BLaER1 treated with 17β-estradiol and CSF1 and Interleukin-3, amounts not matched to agents 10 nM and 100 nM (cell line): ENCODE measurements at regions not wholly inside any gene's neighbourhood (a gene's known extent, or its start where the extent isn't known, plus 50 kb on each side); places are given as distances from the start of the nearest gene placed in this dataset.

Source experiments
- H3K27ac ChIP-seq, 11 experiments: shearing (Covaris generic); formaldehyde crosslinking; 2 replicates each; pipeline ENCODE4 v1.8.1; 2022
- H3K27me3 ChIP-seq, 11 experiments: shearing (Covaris generic); formaldehyde crosslinking; 2 replicates each; pipeline ENCODE4 v1.8.1; 2022
- H3K36me3 ChIP-seq, 11 experiments: shearing (Covaris generic); formaldehyde crosslinking; 2 replicates each; pipeline ENCODE4 v1.8.1; 2022
- H3K4me1 ChIP-seq, 10 experiments: shearing (Covaris generic); formaldehyde crosslinking; 2 replicates each; pipeline ENCODE4 v1.8.1; 2022
- H3K4me2 ChIP-seq, 11 experiments: shearing (Covaris generic); formaldehyde crosslinking; 2 replicates each; pipeline ENCODE4 v1.8.1; 2022
- H3K4me3 ChIP-seq, 10 experiments: shearing (Covaris generic); formaldehyde crosslinking; 2 replicates each; pipeline ENCODE4 v1.8.1; 2022
- H3K9ac ChIP-seq, 11 experiments: shearing (Covaris generic); formaldehyde crosslinking; 2 replicates each; pipeline ENCODE4 v1.8.1; 2022
- H3K9me3 ChIP-seq, 11 experiments: shearing (Covaris generic); formaldehyde crosslinking; replicated peaks in 1 of 11; 2 replicates each; pipeline ENCODE4 v1.8.1; 2022
- H4K20me1 ChIP-seq, 11 experiments: shearing (Covaris generic); formaldehyde crosslinking; 2 replicates each; pipeline ENCODE4 v1.8.1; 2022
- Cebpa-rat ChIP-seq, 11 experiments: shearing (Covaris generic); IDR thresholded peaks; 2 replicates each; pipeline ENCODE4 v1.8.1; 2022

GRCh38 chr3:18082551-18083272 is 340.3 kb upstream of the TBC1D5 start:
- no peaks in the 10 kb centered on the region for H3K27me3 ChIP-seq
- peaks cover 0 to 12% (median 7%) of the 10 kb centered on the region in 11 experiments; a peak in 9 of 22 replicates for H3K9me3 ChIP-seq
- no peaks in the 10 kb centered on the region for H4K20me1 ChIP-seq
- no peak overlapping the region for H3K27ac ChIP-seq
- H3K4me3 ChIP-seq, result no peak overlapping the region
- H3K36me3 ChIP-seq, result peaks cover 0 to 5% (median 0%) of the 10 kb centered on the region in 11 experiments; a peak in 1 of 22 replicates
- no peak overlapping the region for H3K4me2 ChIP-seq
- TF ChIP-seq Cebpa-rat (IDR thresholded peaks at IDR 0.05), result no peak
- peaks cover 14 to 24% (median 19%) of the 10 kb centered on the region in 10 experiments for H3K4me1 ChIP-seq
- H3K9ac ChIP-seq, result no peak overlapping the region

- Histone ChIP-seq H3K36me3 (peaks cover 0 to 5% (median 0%) of the 10 kb centered on the region in 11 experiments; a peak in 1 of 22 replicates), H3K9ac (peak overlapping the region in 1 of 11 experiments; percentile 3; a peak in 1 of 22 replicates), H3K4me2 (peak overlapping the region in 10 of 11 experiments; percentile 6 to 63 (median 38); a peak in 15 of 22 replicates), H3K27me3 (no peaks in the 10 kb centered on the region), H3K9me3 (peaks cover 0 to 16% (median 9%) of the 10 kb centered on the region in 11 experiments; a peak in 9 of 22 replicates), H3K27ac (peak overlapping the region in 4 of 11 experiments; percentile 22 to 54 (median 48); a peak in 7 of 22 replicates), H3K4me3 (no peak overlapping the region), H3K4me1 (peaks cover 14 to 30% (median 25%) of the 10 kb centered on the region in 10 experiments; a peak in 19 of 20 replicates), H4K20me1 (no peaks in the 10 kb centered on the region)
- TF ChIP-seq Cebpa-rat (IDR thresholded peaks at IDR 0.05), result no peak
These were observed 337.8 kb upstream of the TBC1D5 start for GRCh38 chr3:18080198-18080689.

GRCh38 chr3:18079739-18080138 is 337.3 kb upstream of the TBC1D5 start:
- peak overlapping the region; percentile 11 to 63 (median 31); a peak in 17 of 22 replicates for H3K4me2 ChIP-seq
- no peak for TF ChIP-seq Cebpa-rat (IDR thresholded peaks at IDR 0.05)
- H3K4me1 ChIP-seq, result peaks cover 14 to 30% (median 25%) of the 10 kb centered on the region in 10 experiments; a peak in 19 of 20 replicates
- H3K36me3 ChIP-seq, result peaks cover 0 to 5% (median 0%) of the 10 kb centered on the region in 11 experiments; a peak in 1 of 22 replicates
- peak overlapping the region in 5 of 11 experiments; percentile 6 to 54 (median 45); a peak in 7 of 22 replicates for H3K27ac ChIP-seq
- H3K9me3 ChIP-seq, result peaks cover 0 to 16% (median 7%) of the 10 kb centered on the region in 11 experiments; a peak in 9 of 22 replicates
- peak overlapping the region in 1 of 11 experiments; percentile 3; a peak in 1 of 22 replicates for H3K9ac ChIP-seq
- no peak overlapping the region for H3K4me3 ChIP-seq
- H4K20me1 ChIP-seq, result no peaks in the 10 kb centered on the region
- H3K27me3 ChIP-seq, result no peaks in the 10 kb centered on the region

GRCh38 chr3:18079062-18079461 is 336.6 kb upstream of the TBC1D5 start:
- Histone ChIP-seq H3K27ac (peak overlapping the region in 2 of 11 experiments; percentile 37 to 51; a peak in 3 of 22 replicates), H3K4me2 (peak overlapping the region in 8 of 11 experiments; percentile 21 to 63 (median 50); a peak in 14 of 22 replicates), H3K4me3 (no peak overlapping the region), H3K27me3 (no peaks in the 10 kb centered on the region), H3K9ac (no peak overlapping the region), H3K36me3 (peaks cover 0 to 5% (median 0%) of the 10 kb centered on the region in 11 experiments; a peak in 1 of 22 replicates), H3K9me3 (peaks cover 0 to 15% (median 6%) of the 10 kb centered on the region in 11 experiments; a peak in 9 of 22 replicates), H3K4me1 (peaks cover 14 to 30% (median 25%) of the 10 kb centered on the region in 10 experiments; a peak in 19 of 20 replicates), H4K20me1 (no peaks in the 10 kb centered on the region)
- no peak for TF ChIP-seq Cebpa-rat (IDR thresholded peaks at IDR 0.05)

- no peak for TF ChIP-seq Cebpa-rat (IDR thresholded peaks at IDR 0.05)
- peak overlapping the region in 8 of 11 experiments; percentile 22 to 58 (median 38); a peak in 15 of 22 replicates for H3K4me2 ChIP-seq
These were observed 334.9 kb upstream of the TBC1D5 start for GRCh38 chr3:18077128-18077840.

GRCh38 chr3:18076301-18076700 is 333.9 kb upstream of the TBC1D5 start:
- Histone ChIP-seq H3K4me2 (peak overlapping the region in 3 of 11 experiments; percentile 18 to 48 (median 47); a peak in 2 of 22 replicates), H3K27me3 (no peaks in the 10 kb centered on the region), H3K4me1 (peaks cover 14 to 33% (median 26%) of the 10 kb centered on the region in 10 experiments; a peak in 19 of 20 replicates), H3K27ac (no peak overlapping the region), H3K36me3 (peaks cover 0 to 6% (median 0%) of the 10 kb centered on the region in 11 experiments; a peak in 1 of 22 replicates), H3K4me3 (no peak overlapping the region), H3K9ac (no peak overlapping the region), H3K9me3 (peaks cover 0 to 17% (median 0%) of the 10 kb centered on the region in 11 experiments; a peak in 3 of 22 replicates), H4K20me1 (no peaks in the 10 kb centered on the region)
- no peak for TF ChIP-seq Cebpa-rat (IDR thresholded peaks at IDR 0.05)

More at GRCh38 chr3:18077128-18077840, 334.9 kb upstream of the TBC1D5 start:
- Histone ChIP-seq H3K9ac (no peak overlapping the region), H3K4me1 (peaks cover 14 to 30% (median 25%) of the 10 kb centered on the region in 10 experiments; a peak in 19 of 20 replicates), H3K27ac (no peak overlapping the region), H4K20me1 (no peaks in the 10 kb centered on the region), H3K4me3 (no peak overlapping the region), H3K27me3 (no peaks in the 10 kb centered on the region), H3K9me3 (peaks cover 0 to 15% (median 0%) of the 10 kb centered on the region in 11 experiments; a peak in 3 of 22 replicates), H3K36me3 (peaks cover 0 to 6% (median 0%) of the 10 kb centered on the region in 11 experiments; a peak in 1 of 22 replicates)

- peaks cover 0 to 6% (median 0%) of the 10 kb centered on the region in 11 experiments; a peak in 1 of 22 replicates for H3K36me3 ChIP-seq
- H3K4me3 ChIP-seq, result no peak overlapping the region
- H3K4me2 ChIP-seq, result 0 out of 22 replicates have a peak overlapping the region, but pooled peaks of 1 of the 11 experiments have one; percentile 18
- no peaks in the 10 kb centered on the region for H3K27me3 ChIP-seq
- TF ChIP-seq Cebpa-rat (IDR thresholded peaks at IDR 0.05), result no peak
- peaks cover 14 to 33% (median 26%) of the 10 kb centered on the region in 10 experiments; a peak in 19 of 20 replicates for H3K4me1 ChIP-seq
- no peak overlapping the region for H3K27ac ChIP-seq
- no peaks in the 10 kb centered on the region for H4K20me1 ChIP-seq
- H3K9ac ChIP-seq, result no peak overlapping the region
- peaks cover 0 to 17% (median 0%) of the 10 kb centered on the region in 11 experiments; a peak in 3 of 22 replicates for H3K9me3 ChIP-seq
These were observed 333.4 kb upstream of the TBC1D5 start for GRCh38 chr3:18075799-18076198.

- H3K27ac ChIP-seq, result no peak overlapping the region
- no peak overlapping the region for H3K9ac ChIP-seq
- H3K4me3 ChIP-seq, result no peak overlapping the region
- no peaks in the 10 kb centered on the region for H4K20me1 ChIP-seq
- H3K4me1 ChIP-seq, result peaks cover 0 to 15% (median 5%) of the 10 kb centered on the region in 10 experiments; a peak in 13 of 20 replicates
- peak overlapping the region in 3 of 11 experiments; percentile 6 to 19 (median 15); a peak in 2 of 22 replicates for H3K4me2 ChIP-seq
- peaks cover 7 to 25% (median 13%) of the 10 kb centered on the region in 11 experiments; a peak in 14 of 22 replicates for H3K9me3 ChIP-seq
- H3K27me3 ChIP-seq, result no peaks in the 10 kb centered on the region
- no peak for TF ChIP-seq Cebpa-rat (IDR thresholded peaks at IDR 0.05)
- peaks cover 0 to 17% (median 2%) of the 10 kb centered on the region in 11 experiments; a peak in 2 of 22 replicates for H3K36me3 ChIP-seq
These were observed 329.4 kb upstream of the TBC1D5 start for GRCh38 chr3:18071833-18072232.
